ENCODE measurements at regions not wholly inside any gene's neighbourhood (a gene's known extent, or its start where the extent isn't known, plus 50 kb on each side); places are given as distances from the start of the nearest gene placed in this dataset.

- Histone ChIP-seq H3K27ac (ENCODE audit: extremely low read depth, low read depth, low read length) (no peak overlapping the region), H3K36me3 (ENCODE audit: control insufficient read depth in 2 of 2, insufficient read depth in 1 of 2, low read length in 2 of 2) (no peaks in the 10 kb centered on the region), H3K9me3 (ENCODE audit: control insufficient read depth, insufficient read depth, low read depth, low read length) (no peaks in the 10 kb centered on the region), H3K4me3 (ENCODE audit: low read depth, low read length) (no peak overlapping the region), H3K4me1 (ENCODE audit: control insufficient read depth, insufficient read depth, low read length) (no peaks in the 10 kb centered on the region)
- ChIA-PET POLR2A (no interaction called here), CTCF (no interaction called here)
- TF ChIP-seq AEBP2 (tag by site-specific recombination; IDR thresholded peaks at IDR 0.05; ENCODE audit: borderline replicate concordance) (no peak), ZNF324 (tag by site-specific recombination; IDR thresholded peaks at IDR 0.05) (no peak), ZNF701 (tag by site-specific recombination; IDR thresholded peaks at IDR 0.05) (no peak), ZBTB48 (tag by site-specific recombination; IDR thresholded peaks at IDR 0.05) (no peak), ZNF274 (IDR thresholded peaks at IDR 0.05; ENCODE audit: low read length) (no peak), ZNF274 (tag by site-specific recombination; IDR thresholded peaks at IDR 0.05; ENCODE audit: borderline replicate concordance) (no peak), ZNF449 (tag by site-specific recombination; IDR thresholded peaks at IDR 0.05) (no peak), ZNF777 (tag by site-specific recombination; IDR thresholded peaks at IDR 0.05; ENCODE audit: borderline replicate concordance) (no peak), ZNF114 (tag by site-specific recombination; IDR thresholded peaks at IDR 0.05) (no peak), ZNF10 (tag by site-specific recombination; IDR thresholded peaks at IDR 0.05) (no peak), ZNF785 (tag by site-specific recombination; IDR thresholded peaks at IDR 0.05) (no peak), ZNF239 (tag by site-specific recombination; IDR thresholded peaks at IDR 0.05) (no peak), ZNF350 (tag by site-specific recombination; IDR thresholded peaks at IDR 0.05) (no peak), ZNF292 (tag by site-specific recombination; IDR thresholded peaks at IDR 0.05; ENCODE audit: borderline replicate concordance, low read depth) (no peak), ZNF623 (tag by site-specific recombination; IDR thresholded peaks at IDR 0.05) (no peak), ZNF211 (tag by site-specific recombination; IDR thresholded peaks at IDR 0.05; ENCODE audit: low read depth) (no peak), ZNF473 (tag by site-specific recombination; IDR thresholded peaks at IDR 0.05) (no peak), CTCF (tag by site-specific recombination; IDR thresholded peaks at IDR 0.05) (no peak), ZNF23 (tag by site-specific recombination; IDR thresholded peaks at IDR 0.05; ENCODE audit: borderline replicate concordance) (no peak)
Observed at GRCh38 chr2:187139469-187139868, 290.5 kb upstream of the ZSWIM2 start.

- ChIA-PET POLR2A (interaction anchor here (0.6 kb wide), 1 partner anchor 357 kb away, joined by 6 read pairs; no protein-coding TSS in a partner anchor), CTCF (interaction anchor here (0.6 kb wide), 2 partner anchors 224 to 313 kb away, joined by 3 read pairs; no protein-coding TSS in a partner anchor)
- Histone ChIP-seq H3K9me3 (ENCODE audit: control insufficient read depth, insufficient read depth, low read depth, low read length) (no peaks in the 10 kb centered on the region), H3K36me3 (ENCODE audit: control insufficient read depth in 2 of 2, insufficient read depth in 1 of 2, low read length in 2 of 2) (no peaks in the 10 kb centered on the region), H3K4me3 (ENCODE audit: low read depth, low read length) (no peak overlapping the region), H3K4me1 (ENCODE audit: control insufficient read depth, insufficient read depth, low read length) (no peaks in the 10 kb centered on the region), H3K27ac (ENCODE audit: extremely low read depth, low read depth, low read length) (no peak overlapping the region)
- TF ChIP-seq SETDB1 (IDR thresholded peaks at IDR 0.05; ENCODE audit: insufficient read length, low read length): no peak
- peak; percentile 32; the same call in 1 of the 2 replicates for TF ChIP-seq CTCF (tag by site-specific recombination; IDR thresholded peaks at IDR 0.05)
Observed at GRCh38 chr2:187138265-187138664, 289.3 kb upstream of the ZSWIM2 start.

Data from HEK293 (cell line).